NCI-H2196 (cell line): ENCODE measurements at regions not wholly inside any gene's neighbourhood (a gene's known extent, or its start where the extent isn't known, plus 50 kb on each side); places are given as distances from the start of the nearest gene placed in this dataset.
"Not testable (repeated sequence)": the region's sequence is repeated elsewhere in the genome, so short reads cannot be mapped to it uniquely, and the experiment has no call there.

Source experiments
- DNase-seq: peaks from one replicate; lab custom pipeline; 2025; ENCODE audit not compliant: unreplicated experiment; lab: John Stamatoyannopoulos, UW

DNA sequence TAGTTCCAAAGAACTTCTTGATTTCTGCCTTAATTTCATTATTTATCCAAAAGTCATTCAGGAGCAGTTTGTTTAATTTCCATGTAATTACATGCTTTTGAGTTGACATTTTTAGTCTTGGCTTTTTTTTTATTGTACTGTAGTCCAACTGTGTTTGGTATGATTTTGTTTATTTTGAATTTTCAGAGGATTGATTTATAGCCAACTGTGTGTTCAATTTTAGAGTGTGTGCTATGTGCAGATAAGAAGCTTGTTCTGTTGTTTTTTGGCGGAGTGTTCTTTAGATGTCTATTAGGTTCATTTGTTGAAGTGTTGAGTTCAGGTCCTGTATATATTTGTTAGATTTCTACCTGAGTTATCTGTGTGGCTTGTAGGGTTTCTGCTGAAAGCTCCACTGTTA is 533.6 kb downstream of the TRAM1L1 start:
- DNase-seq = no peak

DNA sequence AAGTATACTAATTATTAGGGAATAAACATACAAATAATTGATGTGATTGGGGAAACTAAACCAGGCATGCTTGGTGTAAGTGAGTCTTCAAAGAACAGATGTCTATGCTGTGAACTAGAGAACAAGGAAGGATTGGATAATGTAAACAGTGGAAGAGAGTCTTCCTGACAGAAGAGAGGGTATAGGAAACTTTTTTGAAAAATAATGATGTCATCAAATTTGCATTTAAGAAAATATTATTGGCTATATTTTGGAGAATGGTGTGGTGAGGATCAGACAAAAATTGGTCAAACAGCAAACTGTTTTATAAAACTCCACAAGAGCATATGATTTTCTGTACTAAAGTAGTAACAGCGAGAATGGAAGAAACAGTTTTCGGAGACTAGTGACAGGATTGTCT is 537.7 kb downstream of the TRAM1L1 start:
- DNase-seq = no peak

- no peak for DNase-seq
Observed at GRCh38 chr4:116546759-116547158, 538.6 kb downstream of the TRAM1L1 start.

- no peak for DNase-seq
Observed at GRCh38 chr4:116544946-116545345, 540.4 kb downstream of the TRAM1L1 start.

DNA sequence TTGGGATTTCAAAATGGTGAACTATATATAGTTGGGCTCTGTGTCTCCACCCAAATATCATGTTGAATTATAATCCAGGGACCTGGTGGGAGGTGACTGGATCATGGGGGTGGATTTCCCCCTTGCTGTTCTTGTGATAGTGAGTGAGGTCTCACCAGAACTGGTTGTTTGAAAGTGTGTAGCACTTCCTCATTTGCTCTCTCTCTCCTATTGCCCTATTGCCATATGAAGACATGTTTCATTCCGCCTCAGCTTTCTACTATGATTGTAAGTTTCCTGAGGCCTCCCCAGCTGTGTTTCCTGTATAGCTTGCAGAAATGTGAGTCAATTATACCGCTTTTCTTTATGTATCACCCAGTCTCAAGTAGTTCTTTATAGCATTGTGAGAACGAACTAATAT is 545.6 kb downstream of the TRAM1L1 start:
- DNase-seq = no peak

- no peak for DNase-seq
Observed at GRCh38 chr4:116537828-116538227, 547.5 kb downstream of the TRAM1L1 start.

DNA sequence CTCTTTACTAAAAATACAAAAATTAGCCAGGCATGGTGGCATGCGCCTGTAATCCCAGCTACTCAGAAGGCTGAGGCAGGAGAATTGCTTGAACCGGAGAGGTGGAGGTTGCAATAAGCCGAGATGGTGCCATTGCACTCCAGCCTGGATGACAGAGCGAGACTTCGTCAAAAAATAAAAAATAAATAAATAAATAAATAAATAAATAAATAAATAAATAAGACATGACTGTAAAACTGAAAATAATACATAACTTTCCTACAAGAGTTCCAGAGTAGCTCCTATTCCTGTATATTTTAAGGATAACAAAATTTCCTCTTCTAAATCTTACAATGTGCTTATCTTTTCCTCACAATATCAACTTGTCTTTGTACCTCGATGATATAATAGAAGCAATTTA is 549.4 kb downstream of the TRAM1L1 start:
- not testable (repeated sequence) for DNase-seq

DNA sequence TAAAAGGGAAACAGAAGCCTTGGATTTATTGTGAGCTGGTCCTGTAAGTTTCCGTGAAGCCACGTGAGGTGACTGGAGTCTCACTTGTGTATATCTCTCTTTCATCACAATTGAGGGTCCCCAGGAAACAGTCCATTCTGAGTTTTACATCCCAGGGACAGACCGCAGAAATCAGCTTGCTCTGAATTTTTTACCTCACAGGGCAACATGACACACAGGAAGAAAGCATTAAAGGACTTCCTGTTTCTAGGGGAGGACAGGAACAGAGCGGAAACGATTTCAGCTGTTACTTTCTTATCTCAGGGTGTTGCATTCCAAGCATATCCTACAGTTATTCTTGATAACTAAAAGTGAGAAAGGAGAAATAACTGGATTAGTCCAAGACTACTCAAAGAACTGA is 553.5 kb downstream of the TRAM1L1 start:
- DNase-seq = no peak

GRCh38 chr4:116531026-116531425 is 554.4 kb downstream of the TRAM1L1 start:
- no peak for DNase-seq

GRCh38 chr4:116530048-116530447 is 555.3 kb downstream of the TRAM1L1 start:
- DNase-seq = no peak

- no peak for DNase-seq
Observed at GRCh38 chr4:116529129-116529528, 556.2 kb downstream of the TRAM1L1 start.

DNA sequence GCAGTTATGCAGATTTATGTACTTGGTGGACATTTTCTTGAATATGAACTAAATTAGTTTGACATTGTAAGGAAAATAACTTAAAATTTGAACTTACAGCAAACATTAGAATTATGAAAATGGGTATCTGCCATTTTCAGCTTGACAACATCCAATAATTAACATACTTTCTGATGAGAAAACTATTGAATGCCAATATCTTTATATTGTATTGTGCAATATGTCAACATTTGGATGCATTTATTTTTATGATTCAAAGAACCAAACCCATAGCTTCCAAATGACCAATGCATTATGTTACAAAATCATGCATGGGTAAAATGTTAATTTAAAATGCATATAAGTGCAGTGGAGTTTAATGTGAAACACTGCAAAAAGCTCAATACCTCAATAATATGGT is 562.5 kb downstream of the TRAM1L1 start:
- no peak for DNase-seq

- DNase-seq = no peak
Observed at GRCh38 chr4:116520886-116521285, 564.5 kb downstream of the TRAM1L1 start.

DNA sequence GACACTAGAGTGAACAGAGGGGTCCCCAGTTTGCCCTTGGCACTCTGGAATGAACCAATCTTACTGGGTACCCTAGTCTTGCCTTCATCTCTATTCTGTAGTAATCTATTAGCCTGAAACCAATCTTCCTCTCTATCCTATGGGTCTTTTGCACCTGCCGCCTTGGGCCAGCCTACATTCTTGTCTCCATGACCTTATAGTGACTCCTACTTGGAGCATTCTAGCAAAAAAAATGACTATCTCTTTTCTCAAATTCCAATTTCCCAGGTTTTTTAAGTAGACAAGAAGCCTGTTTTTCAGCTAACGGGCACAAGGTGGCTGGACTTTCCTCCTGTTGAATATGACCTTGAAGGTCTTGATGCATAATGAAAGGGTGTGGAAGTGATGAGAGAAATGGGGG is 568.7 kb downstream of the TRAM1L1 start:
- DNase-seq = no peak

- no peak for DNase-seq
Observed at GRCh38 chr4:116515959-116516358, 569.4 kb downstream of the TRAM1L1 start.

DNA sequence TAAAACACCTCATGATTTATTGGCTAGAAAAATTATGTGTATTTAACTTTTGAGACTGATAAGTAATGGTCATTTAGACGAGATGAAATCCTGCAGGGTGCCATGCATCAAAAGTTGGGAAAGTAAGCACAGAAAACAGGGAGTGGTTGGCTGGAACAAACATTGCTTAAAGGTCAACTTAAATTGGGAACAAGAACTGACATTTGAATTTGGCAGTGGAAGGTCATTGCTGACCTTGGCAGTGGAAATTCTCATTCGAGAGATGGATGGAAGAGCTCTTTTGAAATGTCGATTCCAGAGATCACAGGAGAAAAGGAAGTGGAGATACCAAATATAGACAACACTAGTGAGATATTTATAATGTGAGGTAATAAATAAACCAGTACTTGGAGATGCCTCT is 572.8 kb downstream of the TRAM1L1 start:
- DNase-seq = no peak

DNA sequence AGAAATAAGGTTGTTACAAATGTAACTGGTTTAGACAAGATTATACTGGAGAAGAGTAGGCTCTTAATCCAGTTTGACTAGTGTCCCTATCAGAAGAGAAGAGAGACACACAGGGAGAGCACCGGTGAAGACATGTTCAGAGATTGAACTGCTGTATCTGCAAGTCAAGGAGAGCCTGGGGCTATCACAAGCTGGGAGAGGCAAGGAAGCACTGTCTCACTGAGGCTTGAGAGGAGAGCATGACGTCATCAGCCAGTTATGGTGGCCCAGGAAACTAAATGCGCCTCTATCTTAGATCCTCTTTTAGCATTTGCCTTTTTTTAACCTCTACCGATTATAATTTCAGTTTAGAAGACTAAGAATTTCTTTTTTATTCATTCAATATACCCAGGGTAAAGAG is 583.4 kb downstream of the TRAM1L1 start:
- DNase-seq = no peak

GRCh38 chr4:116500225-116500624 is 585.2 kb downstream of the TRAM1L1 start:
- no peak for DNase-seq

DNA sequence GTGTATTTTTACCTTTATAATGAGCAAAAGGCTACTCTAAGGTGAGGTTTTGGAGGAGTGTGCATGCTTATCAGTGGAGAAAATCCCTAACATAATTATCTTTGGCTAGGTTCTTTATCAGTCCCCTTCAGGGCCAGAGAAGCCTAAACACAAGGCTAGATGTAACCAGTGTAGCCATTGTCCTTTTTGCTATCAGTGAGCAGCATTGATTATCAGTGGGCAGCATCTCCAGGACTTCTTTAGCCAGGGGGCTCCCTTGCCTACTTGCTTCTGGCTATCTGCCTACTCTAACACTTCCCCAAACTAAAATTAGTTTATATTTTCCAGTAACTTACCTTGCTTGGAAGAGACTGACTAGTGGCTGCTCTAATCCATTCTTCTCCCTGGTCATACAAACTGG is 595.6 kb downstream of the TRAM1L1 start:
- no peak for DNase-seq

DNA sequence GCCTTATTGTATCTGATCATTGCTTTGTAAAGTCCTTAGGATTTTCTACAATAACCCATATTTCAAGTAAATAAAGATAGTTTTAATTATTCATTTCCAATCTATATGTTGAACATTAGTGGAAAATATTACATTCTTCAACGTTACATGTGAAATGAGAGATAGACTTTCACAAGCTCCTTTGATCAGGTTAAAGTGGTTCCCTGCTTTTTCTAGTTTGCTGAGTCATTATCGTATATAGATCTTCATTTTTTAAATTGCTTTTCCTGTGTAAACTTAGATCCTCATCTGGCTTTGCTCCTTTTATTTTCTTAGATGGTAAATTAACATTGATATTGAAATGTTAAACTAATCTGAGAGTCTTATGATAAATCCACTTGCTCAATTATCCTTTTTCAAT is 599.0 kb downstream of the TRAM1L1 start:
- DNase-seq = no peak

DNA sequence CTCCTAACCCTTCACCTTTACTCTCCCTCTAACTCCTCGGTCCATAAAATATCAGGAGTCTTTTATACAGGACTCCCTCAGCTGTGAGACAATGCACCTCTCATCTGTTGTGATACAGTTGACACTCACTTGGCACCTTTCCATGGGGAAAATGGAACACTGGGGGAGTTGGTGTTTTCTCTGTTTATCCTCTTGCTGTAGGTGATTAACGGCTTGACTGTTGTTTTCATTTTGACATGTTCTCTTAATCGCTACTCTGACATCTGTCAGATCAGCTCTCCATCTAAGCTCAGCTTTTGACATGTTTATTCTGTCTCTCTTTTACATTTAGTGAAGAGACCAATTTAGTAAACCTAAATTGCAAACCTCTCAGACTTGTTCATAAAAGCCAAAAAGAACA is 604.8 kb downstream of the TRAM1L1 start:
- DNase-seq = no peak

DNA sequence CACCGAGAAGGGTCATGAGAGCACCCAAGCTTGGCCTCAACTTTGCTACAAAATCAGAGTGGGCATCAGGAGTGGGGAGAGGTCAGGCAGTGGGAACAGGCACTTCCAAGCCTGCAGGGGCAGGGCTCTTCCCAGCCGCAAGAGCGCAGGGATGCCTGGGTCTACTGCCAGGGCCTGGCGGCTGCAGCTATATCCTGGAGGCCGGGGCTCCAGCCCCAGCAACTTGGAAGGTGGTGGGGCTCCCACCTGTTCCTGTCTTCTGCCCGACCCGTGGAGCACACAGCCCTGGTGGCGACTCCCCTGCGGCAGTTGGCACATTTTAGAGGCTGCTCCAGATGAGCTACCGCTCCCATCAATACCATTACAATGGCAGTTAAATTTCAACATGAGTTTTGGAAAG is 607.0 kb downstream of the TRAM1L1 start:
- DNase-seq = no peak

GRCh38 chr4:116469582-116469981 is 615.8 kb downstream of the TRAM1L1 start:
- DNase-seq = no peak

- no peak for DNase-seq
Observed at GRCh38 chr4:116453127-116453526, 632.2 kb downstream of the TRAM1L1 start.
